ENCODE measurements at regions not wholly inside any gene's neighbourhood (a gene's known extent, or its start where the extent isn't known, plus 50 kb on each side); places are given as distances from the start of the nearest gene placed in this dataset.

- no peak for DNase-seq
Measured at GRCh38 chr2:57728691-57729090, 317.9 kb upstream of the VRK2 start.

DNA sequence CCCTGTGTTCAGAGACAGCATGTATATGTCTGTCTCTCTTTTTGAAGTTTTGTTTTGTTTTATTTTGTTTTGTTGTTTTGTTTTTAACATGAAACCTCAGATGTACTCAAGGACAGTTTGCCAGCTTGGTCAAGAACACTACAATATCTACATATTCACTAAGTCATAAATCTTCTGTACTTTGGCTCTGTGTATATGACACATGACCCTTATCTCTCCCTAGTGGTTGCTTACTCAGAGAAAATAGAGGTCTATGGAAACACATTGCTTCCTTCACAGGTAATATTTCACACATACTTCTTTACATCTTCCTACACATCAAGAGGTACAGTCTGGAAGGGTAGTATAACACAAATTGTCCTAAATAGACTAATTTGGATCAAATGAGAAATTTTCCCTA, 312.6 kb upstream of the VRK2 start:
- DNase-seq = no peak

DNA sequence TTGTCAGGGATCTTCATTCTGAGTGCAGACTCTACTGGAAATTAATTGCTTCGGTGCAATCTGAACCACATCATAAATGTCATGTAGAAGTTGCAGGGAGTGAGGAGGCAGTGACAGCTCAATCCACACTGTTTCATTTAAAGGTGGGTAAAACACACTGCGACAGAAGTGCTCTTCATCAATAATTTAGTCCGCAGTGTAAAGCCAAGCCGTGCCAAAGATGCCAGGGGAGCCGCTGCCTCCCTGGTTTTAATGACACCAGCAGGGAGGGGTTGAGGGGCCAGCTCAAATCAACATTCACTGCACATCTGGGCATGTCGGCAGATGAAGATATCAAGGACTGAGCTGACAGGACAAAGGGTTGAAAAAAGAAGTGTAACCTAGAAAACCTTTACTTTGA, 305.7 kb upstream of the VRK2 start:
- no peak for DNase-seq

- no peak for DNase-seq
Measured at GRCh38 chr2:57753636-57754035, 293.0 kb upstream of the VRK2 start.

GRCh38 chr2:57758686-57759085, 287.9 kb upstream of the VRK2 start:
- DNase-seq = no peak

- DNase-seq = no peak
Measured at GRCh38 chr2:57759131-57759530, 287.5 kb upstream of the VRK2 start.

DNA sequence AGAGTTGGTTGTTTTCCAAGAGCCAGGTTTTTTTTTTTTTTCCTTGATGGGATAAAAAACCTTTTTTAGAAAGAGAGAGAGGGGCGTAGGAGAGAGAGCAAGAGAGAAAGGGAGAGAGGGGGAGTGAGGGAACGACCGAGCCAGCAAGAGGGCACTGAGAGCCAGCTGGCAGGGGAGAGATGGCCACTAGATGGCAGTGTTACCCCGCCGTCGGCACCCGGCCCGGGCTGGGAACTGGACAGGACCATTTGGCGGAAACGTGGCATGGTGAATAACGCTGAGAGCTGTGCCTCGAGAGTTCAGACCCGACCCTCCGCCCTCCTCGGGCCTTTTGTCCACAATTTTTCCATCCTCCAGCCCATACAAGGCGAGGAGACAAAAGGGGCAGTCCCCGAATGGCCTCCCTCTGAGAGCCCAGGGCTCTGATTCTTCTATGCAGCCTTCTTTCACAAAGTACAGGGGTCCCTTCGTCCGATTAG, 286.7 kb upstream of the VRK2 start:
- DNase-seq = peak; percentile 77 to 87 (median 86)

GRCh38 chr2:57760381-57760801, 286.2 kb upstream of the VRK2 start:
- no peak for DNase-seq

- no peak for DNase-seq
Measured at GRCh38 chr2:57776916-57777315, 269.7 kb upstream of the VRK2 start.

GRCh38 chr2:57782587-57782986, 264.0 kb upstream of the VRK2 start:
- no peak for DNase-seq

DNA sequence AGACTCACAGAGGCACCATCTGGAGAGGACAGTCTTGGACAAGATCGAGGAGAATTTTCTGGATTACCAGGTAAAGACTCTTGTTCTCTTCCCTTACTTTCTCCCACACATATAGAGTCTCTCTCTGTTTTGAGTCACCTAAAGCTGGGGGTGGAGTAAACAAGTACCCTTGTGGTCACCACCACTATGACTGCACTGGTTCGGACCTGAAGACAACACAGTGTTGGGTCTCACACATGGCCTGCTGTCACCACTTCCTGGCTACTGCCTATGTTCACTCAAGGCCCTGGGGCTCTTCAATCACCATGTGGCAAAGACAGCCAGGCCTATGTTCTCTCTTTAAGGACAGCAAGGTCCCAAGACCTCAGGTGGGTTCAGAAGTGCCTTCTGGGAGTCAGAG, 253.3 kb upstream of the VRK2 start:
- no peak for DNase-seq

DNA sequence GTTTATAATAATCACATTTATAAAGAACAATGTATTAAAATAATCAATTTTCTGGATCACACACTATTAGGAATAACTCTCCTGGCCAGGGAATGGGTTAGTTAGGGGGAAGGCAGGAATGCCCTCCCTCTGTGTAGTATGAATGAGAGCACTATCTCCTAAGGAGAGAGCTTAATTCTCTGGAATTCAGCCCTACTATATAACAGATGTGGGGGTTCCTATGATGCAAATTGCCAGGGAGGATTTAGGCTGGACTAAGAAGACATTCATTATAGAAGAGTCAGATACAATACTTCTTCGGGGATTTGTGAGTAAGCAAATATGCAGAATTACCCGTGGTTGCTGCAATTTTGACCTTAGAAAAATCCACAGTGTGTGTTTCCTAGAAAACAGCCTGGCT, 250.1 kb upstream of the VRK2 start:
- no peak for DNase-seq

DNA sequence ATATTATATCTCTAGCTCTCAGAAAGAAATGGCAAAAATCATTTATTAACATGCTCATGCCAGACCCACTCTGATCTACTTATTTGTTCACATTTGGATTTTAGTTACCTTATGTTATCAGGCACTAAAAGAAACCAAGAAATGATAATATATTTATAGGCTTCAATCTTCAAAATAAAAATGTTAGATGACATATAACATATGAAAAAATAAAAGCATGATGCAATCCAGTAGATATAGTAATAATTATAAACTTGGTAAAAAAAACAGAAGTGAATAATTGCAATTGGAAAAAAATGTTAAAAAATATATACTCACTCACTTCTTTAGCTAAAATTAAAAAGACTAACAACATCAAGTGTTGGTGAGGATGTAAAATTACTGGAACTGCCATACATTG, 248.3 kb upstream of the VRK2 start:
- no peak for DNase-seq

DNA sequence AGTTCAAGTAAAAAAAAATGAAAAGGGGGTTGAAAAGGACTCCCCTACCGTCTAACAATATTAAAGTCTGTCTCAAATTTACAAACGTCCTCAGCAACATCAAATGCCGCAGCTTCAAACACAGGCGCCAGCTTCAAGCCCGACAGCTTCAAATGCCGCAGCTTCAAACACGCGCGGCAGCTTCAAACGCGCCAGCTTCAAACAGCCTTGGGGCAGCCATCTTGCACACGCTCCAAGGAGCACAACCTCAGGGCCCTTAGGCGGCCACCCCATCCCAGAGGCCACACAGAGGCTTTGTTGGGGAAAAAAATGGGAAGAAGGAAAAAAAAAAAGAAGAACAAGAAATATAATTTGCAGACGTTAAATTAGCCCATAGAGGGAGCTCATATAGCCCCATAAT, 244.4 kb upstream of the VRK2 start:
- no peak for DNase-seq

DNA sequence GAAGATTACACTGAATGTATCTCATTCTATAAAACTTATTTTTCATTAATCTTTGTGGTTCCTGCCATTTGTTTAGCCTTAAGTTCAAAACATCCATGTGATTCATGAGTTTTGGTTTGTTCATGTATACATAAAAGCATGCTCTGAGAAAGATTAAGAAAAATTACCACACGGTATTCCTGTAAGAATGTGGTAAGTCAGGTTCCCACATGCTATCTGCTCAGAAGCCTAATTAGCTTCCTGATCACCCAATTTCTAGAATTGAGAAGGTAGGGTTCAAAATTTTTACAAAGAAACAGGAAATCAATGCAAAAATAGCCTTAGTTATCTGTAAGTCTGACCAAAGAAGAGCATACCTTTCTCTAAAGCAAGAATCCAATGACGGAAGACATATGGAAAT, 241.6 kb upstream of the VRK2 start:
- DNase-seq = no peak

GRCh38 chr2:57806449-57806968, 240.1 kb upstream of the VRK2 start:
- no peak for DNase-seq

- DNase-seq = peak in 1 of 3 donors; percentile 13
Measured at GRCh38 chr2:57809230-57809629, 237.4 kb upstream of the VRK2 start.

DNA sequence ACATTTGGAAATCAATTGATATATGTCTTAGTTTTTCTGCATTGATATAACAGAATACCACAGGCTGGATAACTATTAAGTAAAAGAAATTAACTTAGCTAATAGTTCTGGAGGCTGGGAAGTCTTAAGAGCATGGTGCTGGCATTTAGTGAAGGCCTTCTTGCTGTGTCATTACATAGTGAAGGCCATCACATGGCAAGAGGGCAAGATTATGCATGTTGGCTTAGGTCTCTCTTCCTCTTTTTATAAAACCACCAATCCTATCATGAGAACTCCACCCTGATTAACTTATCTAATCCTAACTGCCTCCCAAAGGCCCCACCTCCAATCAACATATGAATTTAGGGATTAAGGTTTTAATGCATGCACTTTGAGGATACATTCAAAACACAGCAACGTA, 225.5 kb upstream of the VRK2 start:
- peak in 2 of 3 donors; percentile 3 to 10 for DNase-seq

GRCh38 chr2:57828221-57828620, 218.4 kb upstream of the VRK2 start:
- DNase-seq = no peak

DNA sequence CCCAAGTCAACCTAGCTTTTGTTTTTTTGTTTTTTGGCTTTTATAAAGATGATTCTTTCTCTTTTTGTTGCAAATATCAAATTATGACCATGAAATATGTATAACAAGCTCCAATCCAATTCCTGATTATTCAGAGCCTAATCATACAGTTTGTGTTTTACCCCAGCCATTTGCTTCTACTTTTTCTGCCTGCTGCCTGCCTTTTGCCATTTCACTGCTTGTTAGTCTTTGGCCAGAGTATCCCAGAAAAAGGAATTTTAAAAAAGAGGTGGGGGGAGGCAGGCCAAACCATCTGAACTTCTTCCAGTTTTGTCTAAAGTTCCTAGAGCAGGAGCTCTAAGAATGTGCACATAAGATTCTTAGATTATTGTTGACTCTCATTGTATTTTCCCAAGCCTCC, 211.9 kb upstream of the VRK2 start:
- DNase-seq = no peak

DNA sequence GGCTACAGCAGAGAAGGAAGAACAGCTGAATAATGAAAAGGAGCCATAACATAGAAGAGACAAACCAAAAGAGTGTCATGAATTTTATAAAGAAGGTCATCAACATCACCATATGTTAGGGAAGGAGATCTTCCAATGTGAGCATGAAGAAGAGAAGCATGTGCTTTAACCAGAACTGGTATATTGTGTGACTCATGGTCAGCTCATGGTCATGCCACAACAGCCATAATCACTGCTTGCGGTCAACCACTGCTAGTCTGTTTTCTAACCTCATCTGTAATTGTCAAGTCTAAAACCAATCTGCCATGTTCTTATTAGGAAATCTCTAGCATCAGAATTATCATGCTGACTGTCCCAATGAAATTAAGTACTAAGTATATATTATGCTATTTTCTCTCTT, 204.1 kb upstream of the VRK2 start:
- DNase-seq = peak in 2 of 3 donors; percentile 10 to 11

DNA sequence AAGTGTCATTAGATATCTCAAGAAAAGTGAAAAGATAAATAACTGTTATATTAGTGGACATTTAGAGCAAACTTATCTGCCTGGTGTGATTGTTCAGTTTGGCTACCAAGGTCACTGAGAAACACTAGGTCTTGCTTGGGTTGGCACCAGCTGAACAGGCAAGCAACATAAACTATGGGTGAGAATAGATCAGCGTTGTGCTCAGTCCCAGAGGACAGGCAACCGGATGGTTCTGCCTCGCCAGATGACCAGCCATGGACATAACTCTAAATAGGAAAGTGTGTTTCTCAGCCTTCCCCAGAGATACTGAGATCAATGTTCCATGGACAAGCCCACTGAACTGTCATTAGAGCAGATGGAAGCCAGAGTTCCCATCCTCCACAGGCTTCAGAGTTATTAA, 203.4 kb upstream of the VRK2 start:
- no peak for DNase-seq

DNA sequence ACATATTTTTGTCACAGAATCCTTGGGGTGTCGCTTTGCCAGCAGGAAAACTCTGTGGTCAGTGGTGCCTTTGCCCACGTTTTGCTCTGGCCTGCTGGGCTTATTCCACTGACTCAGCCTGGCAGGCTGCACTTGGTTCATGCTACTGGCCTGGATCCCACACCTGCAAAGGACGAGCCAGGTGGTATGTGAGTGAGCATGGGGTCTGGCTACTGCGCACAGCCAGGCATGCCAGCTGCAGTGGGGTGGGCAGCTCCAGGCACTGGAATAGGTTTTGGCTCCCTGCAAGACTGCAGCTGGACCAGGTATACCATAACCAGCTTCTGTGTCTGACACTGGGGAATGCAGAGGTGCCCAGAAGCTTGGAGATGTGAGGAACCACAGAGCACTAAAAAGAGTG, 197.9 kb upstream of the VRK2 start:
- DNase-seq = no peak

- DNase-seq = no peak
Measured at GRCh38 chr2:57849843-57850242, 196.8 kb upstream of the VRK2 start.

DNA sequence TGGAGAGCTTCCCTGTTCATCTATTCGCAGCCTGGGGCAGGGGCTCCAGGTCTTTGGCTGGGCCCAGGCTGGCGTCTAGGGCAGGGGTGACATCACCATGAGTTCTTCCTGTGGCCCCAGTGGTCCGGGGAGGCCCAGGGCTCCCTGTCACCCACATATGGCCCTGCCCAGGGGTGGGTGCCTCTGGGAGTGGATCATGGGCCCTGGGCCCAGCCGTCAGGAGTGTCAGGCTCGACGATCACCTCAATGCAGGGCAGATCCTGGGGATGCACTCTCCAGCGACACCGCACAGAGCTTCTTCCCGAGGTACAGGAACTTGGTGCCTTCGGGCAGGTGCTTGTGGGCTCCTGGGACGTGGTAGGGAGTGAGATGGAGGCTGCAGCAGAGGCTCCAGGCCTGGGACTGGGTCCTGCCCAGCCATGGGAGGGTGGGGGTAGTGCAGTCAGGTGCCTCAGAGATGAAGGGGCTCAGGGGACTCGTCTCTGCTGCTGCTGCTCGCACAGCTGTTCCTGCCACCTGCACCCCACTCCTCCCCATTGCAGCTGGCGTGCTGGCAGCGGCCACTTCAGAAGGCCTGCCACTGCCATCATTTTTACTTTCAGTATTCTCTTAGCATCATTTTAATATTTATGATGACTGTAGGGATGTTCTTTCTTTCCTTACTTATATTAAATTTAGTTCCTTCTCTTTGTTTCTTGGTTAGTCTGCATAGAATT, 196.0 kb upstream of the VRK2 start:
- DNase-seq = no peak

All from suppressor macrophage treated with lipopolysaccharide for 1 hour (primary cell).